H4 (cell line): ENCODE measurements at regions not wholly inside any gene's neighbourhood (a gene's known extent, or its start where the extent isn't known, plus 50 kb on each side); places are given as distances from the start of the nearest gene placed in this dataset.
"Not testable (repeated sequence)": the region's sequence is repeated elsewhere in the genome, so short reads cannot be mapped to it uniquely, and the experiment has no call there.

Experiments
- DNase-seq: peaks from one replicate; pipeline ENCODE4 v3.0.0-alpha.2; 2015; ENCODE audit warnings: low spot score

DNA sequence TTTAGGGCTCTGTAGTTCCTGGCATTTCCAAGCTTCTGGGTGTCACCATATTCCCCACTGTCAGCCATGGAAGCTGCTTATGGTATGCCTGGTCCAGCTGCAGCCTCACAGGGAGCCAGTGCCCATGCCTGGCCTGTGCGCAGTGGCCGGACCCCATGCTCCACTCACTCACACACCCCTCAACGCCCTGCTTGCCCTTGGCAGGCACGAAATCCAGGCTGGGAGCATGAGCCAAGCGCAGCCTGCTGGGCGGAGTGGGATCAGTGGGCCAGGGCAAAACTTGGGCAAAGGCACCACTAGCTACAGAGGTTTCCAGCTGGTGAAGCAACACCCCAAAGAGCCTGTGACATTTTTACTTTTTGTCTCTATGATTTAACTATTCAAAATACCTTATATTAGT, 520.4 kb downstream of the RWDD3 start:
- no peak for DNase-seq

DNA sequence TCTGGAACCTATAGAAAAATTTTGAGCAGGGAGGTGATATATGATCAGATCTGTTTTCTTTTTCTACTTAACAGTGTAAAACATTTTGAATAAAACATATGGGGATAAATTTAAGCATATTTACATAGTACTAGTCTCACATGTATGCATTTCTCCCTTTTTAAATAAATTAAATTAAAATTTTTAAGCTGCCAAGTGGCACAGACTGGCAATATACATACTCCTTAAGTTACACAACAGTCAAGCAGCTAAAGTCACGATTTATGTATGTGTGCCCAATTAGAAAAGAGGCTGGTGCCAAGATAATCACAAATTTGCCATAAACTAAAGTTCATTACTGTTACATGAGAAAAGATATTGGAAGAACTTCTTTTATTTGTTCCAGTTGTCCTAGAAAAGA, 532.0 kb downstream of the RWDD3 start:
- no peak for DNase-seq

DNA sequence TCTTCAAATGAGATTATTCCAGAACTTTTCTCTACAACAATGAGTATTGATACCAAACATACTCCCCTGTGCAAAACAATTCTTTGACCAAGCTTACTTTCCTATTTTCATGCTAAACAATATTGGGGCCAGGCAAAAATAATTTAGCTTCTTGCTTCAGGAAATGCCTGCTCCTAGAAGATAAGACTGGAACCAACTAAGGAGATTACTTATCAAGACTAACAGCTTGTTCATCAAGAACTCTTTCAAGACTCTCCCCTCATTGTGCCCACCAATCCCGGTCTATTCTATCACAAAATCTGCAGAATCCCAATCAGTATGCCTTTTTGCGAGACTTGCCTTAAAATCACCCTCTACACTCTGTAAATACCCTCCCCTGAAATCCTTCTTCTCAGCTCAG, 536.6 kb downstream of the RWDD3 start:
- no peak for DNase-seq

- no peak for DNase-seq
Measured at GRCh38 chr1:95778217-95778616, 544.2 kb downstream of the RWDD3 start.

DNA sequence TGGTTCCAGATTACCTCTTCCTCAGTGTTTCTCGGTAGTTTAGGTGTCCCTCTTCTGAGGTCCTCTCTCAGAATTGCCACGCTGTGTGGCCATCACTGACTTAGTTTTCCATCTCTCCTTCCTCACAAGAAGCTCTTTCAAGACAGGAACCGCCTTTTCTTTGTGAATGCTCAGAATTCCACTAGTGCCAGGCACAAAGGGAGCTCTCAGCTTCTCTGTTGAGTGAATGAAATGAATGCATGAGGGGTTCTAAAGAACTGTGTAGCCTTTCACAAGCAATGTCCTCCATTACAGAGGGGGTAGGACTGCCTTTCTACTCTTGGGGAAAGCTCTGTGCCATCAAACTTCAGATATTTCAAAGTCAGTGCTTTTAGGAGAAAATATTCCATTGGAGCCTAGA, 546.8 kb downstream of the RWDD3 start:
- DNase-seq = no peak

GRCh38 chr1:95790136-95790535, 556.1 kb downstream of the RWDD3 start:
- no peak for DNase-seq

DNA sequence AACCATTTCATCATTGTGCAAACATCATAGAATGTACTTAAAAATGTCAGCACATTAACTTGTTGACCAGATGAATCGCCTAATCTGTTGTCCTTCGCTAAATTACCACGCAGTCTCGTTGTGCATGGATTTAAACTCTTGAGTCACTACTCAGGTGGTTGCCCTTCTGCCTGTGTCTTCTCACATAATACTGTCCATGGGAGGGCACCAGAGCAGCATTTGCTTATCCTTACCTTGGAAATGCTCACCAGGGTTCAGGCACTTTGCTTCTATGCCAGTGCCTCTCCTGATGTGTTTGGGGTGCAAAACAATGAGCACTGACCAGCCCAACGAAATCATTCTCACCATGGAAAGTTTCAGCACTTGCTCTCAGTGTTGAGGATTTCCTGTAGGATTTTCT, 559.9 kb downstream of the RWDD3 start:
- no peak for DNase-seq

DNA sequence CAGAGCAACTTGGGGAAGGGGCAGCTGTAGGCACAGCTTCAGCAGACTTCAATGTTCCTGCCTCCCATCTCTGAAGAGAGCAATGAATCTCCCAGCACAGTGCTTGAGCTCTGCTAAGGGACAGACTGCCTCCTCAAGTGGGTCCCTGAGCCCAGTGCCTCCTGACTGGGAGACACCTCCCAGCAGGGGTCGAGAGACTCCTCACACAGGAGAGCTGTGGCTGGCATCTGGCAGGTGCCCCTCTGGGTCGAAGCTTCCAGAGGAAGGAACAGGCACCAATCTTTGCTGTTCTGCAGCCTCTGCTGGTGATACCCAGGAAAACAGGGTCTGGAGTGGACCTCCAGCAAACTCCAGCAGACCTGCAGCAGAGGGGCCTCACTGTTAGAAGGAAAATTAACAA, 563.8 kb downstream of the RWDD3 start:
- DNase-seq = not testable (repeated sequence)

GRCh38 chr1:95806171-95806570, 572.2 kb downstream of the RWDD3 start:
- DNase-seq = no peak

DNA sequence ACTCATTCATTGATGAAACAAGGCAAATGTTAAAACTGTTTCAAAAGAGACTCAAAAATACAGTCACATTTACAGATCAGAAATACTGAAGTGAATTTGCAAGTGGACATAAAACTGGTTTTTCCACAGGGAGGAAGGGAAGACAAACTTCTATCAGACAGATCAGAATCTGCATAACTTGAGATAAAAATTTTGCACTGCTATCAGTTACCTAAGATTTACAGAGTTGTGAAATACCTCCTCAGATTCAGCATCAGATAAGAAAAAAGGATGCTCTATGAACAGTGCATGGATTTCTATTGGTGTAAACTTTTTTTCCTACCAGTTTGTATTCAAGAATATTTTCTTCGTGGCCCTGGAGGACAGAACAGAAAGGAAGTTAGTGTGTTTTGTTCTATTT, 575.4 kb downstream of the RWDD3 start:
- no peak for DNase-seq

- DNase-seq = no peak
Measured at GRCh38 chr1:95815511-95815910, 581.5 kb downstream of the RWDD3 start.

DNA sequence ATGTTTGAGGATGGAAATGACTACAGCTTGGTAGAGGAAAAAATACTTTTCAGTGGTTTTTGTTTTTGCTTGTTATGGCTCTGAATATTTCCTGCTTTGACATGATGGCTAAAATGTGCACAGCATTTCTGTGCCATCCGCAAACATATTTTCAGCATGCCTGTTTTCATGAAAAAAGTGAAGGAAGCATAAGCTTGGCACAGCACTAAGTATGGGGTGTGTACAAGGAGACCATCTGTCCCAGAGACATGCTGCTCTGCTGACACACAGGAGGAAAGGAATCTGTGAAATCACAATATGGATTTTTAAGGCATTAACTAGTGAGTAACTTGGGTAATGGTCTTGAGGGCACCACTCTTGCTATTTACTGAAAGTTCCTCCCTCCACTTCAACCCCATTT, 595.5 kb downstream of the RWDD3 start:
- DNase-seq = no peak

- DNase-seq = no peak
Measured at GRCh38 chr1:95832370-95832769, 598.4 kb downstream of the RWDD3 start.

DNA sequence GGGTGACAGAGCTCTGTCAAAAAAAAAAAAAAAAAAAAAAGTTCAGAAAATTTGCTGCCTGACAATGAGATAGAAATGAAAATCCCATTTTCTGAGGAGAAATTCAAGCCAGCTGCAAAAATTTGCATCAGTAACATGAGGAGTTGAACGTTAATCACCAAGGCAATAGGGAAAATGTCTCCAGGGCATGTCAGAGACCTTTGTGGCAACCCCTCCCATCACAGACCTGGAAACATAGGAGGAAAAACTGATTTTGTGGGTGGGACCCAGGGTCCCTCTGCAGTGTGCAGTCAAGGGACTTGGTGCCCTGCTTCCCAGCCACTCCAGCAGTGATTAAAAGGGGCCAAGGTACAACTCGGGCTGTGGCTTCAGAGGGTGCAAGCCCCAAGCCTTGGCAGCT, 615.4 kb downstream of the RWDD3 start:
- DNase-seq = no peak

GRCh38 chr1:95850165-95850649, 616.2 kb downstream of the RWDD3 start:
- no peak for DNase-seq

- DNase-seq = no peak
Measured at GRCh38 chr1:95850763-95851162, 616.8 kb downstream of the RWDD3 start.

DNA sequence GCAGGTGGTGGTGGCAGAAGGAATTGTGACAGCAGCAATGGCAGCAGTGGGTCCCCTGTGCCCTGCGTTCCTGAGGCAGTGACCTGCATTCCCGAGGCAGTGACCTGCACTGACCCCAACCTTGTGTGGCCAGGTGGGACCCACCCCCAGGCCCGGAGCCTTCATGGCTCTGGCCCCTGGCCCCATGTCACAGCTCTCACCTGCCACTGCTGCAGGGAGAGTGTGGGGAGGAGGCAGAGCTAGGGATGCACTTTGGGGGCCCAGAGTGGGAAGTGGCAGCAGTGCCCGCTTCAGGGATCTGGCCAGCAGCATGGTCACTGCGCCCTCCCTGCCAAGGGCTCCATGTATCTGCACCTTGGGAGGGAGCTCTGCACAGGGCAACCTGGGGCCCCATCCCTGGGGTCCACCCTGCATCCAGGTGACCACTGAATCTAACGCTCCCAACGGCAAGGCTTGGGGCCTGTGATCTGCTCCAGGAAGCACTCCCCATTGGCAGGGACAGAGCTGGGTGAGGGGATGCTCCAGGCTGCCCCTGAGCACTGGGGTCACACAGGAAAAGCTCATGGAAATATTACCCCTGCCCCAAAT, 618.6 kb downstream of the RWDD3 start:
- DNase-seq = no peak

DNA sequence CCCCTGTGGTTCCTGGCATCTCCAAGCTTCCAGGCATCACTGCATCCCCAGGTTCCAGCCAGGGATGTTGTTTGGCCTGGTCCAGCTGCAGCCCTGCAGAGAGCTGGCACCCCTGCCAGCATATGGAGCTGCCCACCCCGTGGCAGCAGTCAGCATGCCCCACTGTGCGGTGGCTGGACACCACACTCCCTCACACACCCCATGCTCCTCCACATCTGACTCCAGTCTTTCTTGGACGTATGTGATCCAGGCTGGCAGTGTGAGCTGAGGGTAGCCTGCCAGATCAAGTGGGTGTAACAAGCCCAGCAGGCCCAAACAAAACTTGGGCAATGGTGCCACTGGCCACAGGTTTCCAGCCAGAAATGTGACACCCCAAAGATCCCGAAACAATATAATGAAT, 620.4 kb downstream of the RWDD3 start:
- no peak for DNase-seq

GRCh38 chr1:95863086-95863485, 629.1 kb downstream of the RWDD3 start:
- no peak for DNase-seq

DNA sequence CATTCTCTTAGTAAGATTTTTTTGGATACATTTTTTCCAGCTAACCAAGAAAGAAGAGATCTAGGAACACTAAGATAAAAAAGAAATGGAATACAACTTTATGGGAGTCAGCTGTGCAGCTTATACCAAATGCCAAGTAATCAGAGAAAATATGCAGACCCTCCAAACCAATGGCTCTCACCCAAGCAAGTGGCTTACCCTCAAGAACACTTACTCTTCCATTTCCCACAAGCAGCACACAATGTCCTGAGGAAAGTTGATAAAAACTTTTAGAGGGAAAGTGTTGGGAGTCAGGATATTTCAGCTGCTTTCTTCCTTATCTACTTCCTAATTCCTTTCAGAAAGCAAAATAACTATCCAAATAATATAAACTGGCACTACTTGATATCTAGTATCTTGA, 631.8 kb downstream of the RWDD3 start:
- DNase-seq = no peak

GRCh38 chr1:95876276-95876675, 642.3 kb downstream of the RWDD3 start:
- no peak for DNase-seq

DNA sequence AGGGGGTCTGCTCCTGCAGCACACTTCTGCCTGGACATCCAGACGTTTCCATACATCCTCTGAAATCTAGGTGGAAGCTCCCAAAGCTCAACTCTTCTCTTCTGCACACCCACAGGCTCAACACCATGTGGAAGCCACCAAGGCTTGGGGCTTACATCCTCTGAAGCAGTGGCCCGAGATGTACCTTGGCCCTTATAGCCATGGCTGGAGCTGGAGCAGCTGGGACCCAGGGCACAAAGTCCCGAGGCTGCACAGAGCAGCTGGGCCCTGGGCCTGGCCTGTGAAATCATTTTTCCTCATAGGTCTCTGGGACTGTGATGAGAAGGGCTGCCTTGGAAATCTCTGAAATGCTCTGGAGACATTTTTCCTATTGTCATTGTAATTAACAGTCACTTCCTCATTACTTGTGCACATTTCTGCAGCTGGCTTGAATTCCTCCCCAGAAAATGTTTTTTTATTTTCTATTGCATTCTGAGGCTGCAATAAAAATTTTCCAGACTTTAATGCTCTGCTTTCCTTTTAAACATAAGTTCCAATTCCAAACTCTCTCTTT, 645.6 kb downstream of the RWDD3 start:
- no peak for DNase-seq

DNA sequence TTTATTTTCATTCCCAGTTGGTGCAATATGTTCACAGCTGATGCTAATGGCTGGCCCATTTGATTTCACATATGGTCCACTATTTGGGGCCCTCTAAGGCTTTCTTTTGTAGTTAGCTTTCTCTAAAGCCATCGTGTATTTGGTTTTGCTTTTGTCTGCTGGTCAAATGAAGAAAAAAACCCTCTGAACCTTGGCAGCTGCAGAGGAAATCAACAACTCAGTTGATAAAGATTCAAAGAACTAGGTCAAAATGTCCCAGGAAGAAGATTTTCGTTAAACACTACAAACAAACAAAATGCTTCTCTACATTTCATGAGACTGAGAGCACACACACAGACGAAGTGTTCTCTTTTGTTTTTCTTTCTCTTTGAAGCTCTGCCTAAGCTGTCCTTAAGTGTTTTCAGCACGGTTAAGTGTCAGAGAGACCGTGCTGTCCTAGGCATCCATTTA, 655.0 kb downstream of the RWDD3 start:
- DNase-seq = no peak

GRCh38 chr1:95889400-95889799, 655.4 kb downstream of the RWDD3 start:
- DNase-seq = no peak
